Vagina (tissue), 2 donors: ENCODE measurements at regions not wholly inside any gene's neighbourhood (a gene's known extent, or its start where the extent isn't known, plus 50 kb on each side); places are given as distances from the start of the nearest gene placed in this dataset.

Experiments used
- DNase-seq, 2 donors: peaks; one replicate each; pipeline ENCODE4 v3.0.0-alpha.2; 2017; ENCODE audit errors: extremely low spot score in 2 of 2
- H3K27ac ChIP-seq: fragments of 200-600 bp; sonication (generic); one replicate; pipeline ENCODE4 v1.5.1; 2019
- H3K27me3 ChIP-seq: fragments of 200-600 bp; sonication (generic); one replicate; pipeline ENCODE4 v1.5.1; 2019
- H3K36me3 ChIP-seq, 2 donors: fragments of 200-600 bp; sonication (generic); one replicate each; pipeline ENCODE4 v1.5.1; 2017 to 2019
- H3K4me1 ChIP-seq: fragments of 200-600 bp; sonication (generic); one replicate; pipeline ENCODE4 v1.5.1; 2019
- H3K4me3 ChIP-seq, 2 donors: fragments of 200-600 bp; sonication (generic); 1 replicate in 1 of 2; 2 replicates in 1 of 2; pipeline ENCODE4 v1.5.1; 2016 to 2019
- H3K9me3 ChIP-seq: fragments of 200-600 bp; sonication (generic); one replicate; pipeline ENCODE4 v1.5.1; 2019
- CTCF ChIP-seq, 3 experiments: fragments of 450-650 bp in 2 of 3; fragments of 200-600 bp in 1 of 3; sonication (generic) in 1 of 3; IDR thresholded peaks; one replicate each; pipeline ENCODE4 v1.5.1; 2017 to 2019; ENCODE audit warnings: antibody characterized with exemption in 3 of 3, mild to moderate bottlenecking in 2 of 3, moderate library complexity in 2 of 3
- POLR2A ChIP-seq, 2 donors: fragments of 450-650 bp; IDR thresholded peaks; one replicate each; pipeline ENCODE4 v1.6.1; 2017; ENCODE audit warnings: antibody characterized with exemption in 2 of 2, mild to moderate bottlenecking in 2 of 2, moderate library complexity in 2 of 2
- POLR2AphosphoS5 ChIP-seq, 2 donors: sonication (generic); formaldehyde crosslinking; IDR thresholded peaks; one replicate each; pipeline ENCODE4 v1.9.0; 2017; ENCODE audit warnings: antibody characterized with exemption in 2 of 2, mild to moderate bottlenecking in 2 of 2, low read depth in 1 of 2; ENCODE audit not compliant: insufficient read depth in 1 of 2
- intact Hi-C: fragments of 100-400 bp; cut with DNase I; formaldehyde crosslinking; loops from one replicate; pipeline ENCODE4 v1.15.1; 2023

GRCh38 chr12:28777603-28778365 lies 371.3 kb upstream of the FAR2 start:
- no peak for DNase-seq
- TF ChIP-seq POLR2AphosphoS5 (IDR thresholded peaks at IDR 0.05; ENCODE audit: insufficient read depth in 1 of 2, low read depth in 1 of 2), result no peak
- TF ChIP-seq POLR2A (IDR thresholded peaks at IDR 0.05), result no peak
- no peak for TF ChIP-seq CTCF (IDR thresholded peaks at IDR 0.05)
- Histone ChIP-seq H3K9me3 (no peaks in the 10 kb centered on the region), H3K36me3 (no peaks in the 10 kb centered on the region), H3K27me3 (no peaks in the 10 kb centered on the region), H3K4me1 (no peaks in the 10 kb centered on the region), H3K27ac (no peak overlapping the region), H3K4me3 (no peak overlapping the region)
- intact Hi-C loops, result no loop called here

- intact Hi-C loops, result no loop called here
- Histone ChIP-seq H3K4me1 (no peaks in the 10 kb centered on the region), H3K36me3 (no peaks in the 10 kb centered on the region), H3K27ac (no peak overlapping the region), H3K27me3 (no peaks in the 10 kb centered on the region), H3K9me3 (no peaks in the 10 kb centered on the region), H3K4me3 (no peak overlapping the region)
- no peak for TF ChIP-seq CTCF (IDR thresholded peaks at IDR 0.05)
- no peak for TF ChIP-seq POLR2A (IDR thresholded peaks at IDR 0.05)
- no peak for DNase-seq
These were observed 369.0 kb upstream of the FAR2 start for GRCh38 chr12:28780096-28780495.

GRCh38 chr12:28780960-28781359 lies 368.1 kb upstream of the FAR2 start:
- DNase-seq, result no peak
- Histone ChIP-seq H3K27me3 (no peaks in the 10 kb centered on the region), H3K27ac (no peak overlapping the region), H3K36me3 (no peaks in the 10 kb centered on the region), H3K9me3 (no peaks in the 10 kb centered on the region), H3K4me3 (no peak overlapping the region), H3K4me1 (no peaks in the 10 kb centered on the region)
- no peak for TF ChIP-seq CTCF (IDR thresholded peaks at IDR 0.05)
- no peak for TF ChIP-seq POLR2AphosphoS5 (IDR thresholded peaks at IDR 0.05; ENCODE audit: insufficient read depth in 1 of 2, low read depth in 1 of 2)
- TF ChIP-seq POLR2A (IDR thresholded peaks at IDR 0.05), result no peak
- intact Hi-C loops, result no loop called here

- H3K4me1 ChIP-seq, result no peaks in the 10 kb centered on the region
- DNase-seq, result no peak
- no peaks in the 10 kb centered on the region for H3K36me3 ChIP-seq
- no peaks in the 10 kb centered on the region for H3K9me3 ChIP-seq
- no peaks in the 10 kb centered on the region for H3K27me3 ChIP-seq
- intact Hi-C loops, result no loop called here
- TF ChIP-seq POLR2A (IDR thresholded peaks at IDR 0.05) (no peak), POLR2AphosphoS5 (IDR thresholded peaks at IDR 0.05; ENCODE audit: insufficient read depth in 1 of 2, low read depth in 1 of 2) (no peak), CTCF (IDR thresholded peaks at IDR 0.05) (no peak)
- no peak overlapping the region for H3K4me3 ChIP-seq
- H3K27ac ChIP-seq, result no peak overlapping the region
These were observed 367.1 kb upstream of the FAR2 start for GRCh38 chr12:28781671-28782652.
